CD4-positive, alpha-beta T cell treated with Interleukin-2 at 100 ng/mL for 4 hours (primary cell): ENCODE measurements at regions not wholly inside any gene's neighbourhood (a gene's known extent, or its start where the extent isn't known, plus 50 kb on each side); places are given as distances from the start of the nearest gene placed in this dataset.
"Not testable (repeated sequence)": the region's sequence is repeated elsewhere in the genome, so short reads cannot be mapped to it uniquely, and the experiment has no call there.

Experiments
- DNase-seq: peaks from one replicate; pipeline ENCODE4 v3.0.0-alpha.2; 2020; ENCODE audit warnings: low spot score

- DNase-seq = peak; percentile 60
Measured at GRCh38 chr14:106006043-106006442, 479.7 kb downstream of the TMEM121 start.

DNA sequence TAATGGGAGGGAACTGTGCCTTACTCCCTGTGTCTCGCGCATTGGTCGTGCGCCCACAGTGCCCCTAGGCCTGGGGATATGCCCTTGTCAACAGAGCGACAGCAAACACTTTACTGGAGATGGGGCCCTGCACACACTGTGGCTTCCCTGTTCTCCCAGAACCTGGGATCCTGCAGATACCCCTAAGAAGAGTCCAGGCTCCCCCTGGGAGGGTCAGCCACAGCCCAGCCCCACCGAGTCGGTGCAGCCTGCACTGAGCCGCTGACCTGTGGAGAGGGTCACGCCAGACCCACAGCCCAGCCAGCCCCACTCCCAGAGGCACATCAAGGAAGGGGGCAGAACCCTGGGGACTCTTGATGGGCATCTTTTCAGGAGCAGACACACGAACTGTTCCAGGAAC is 480.3 kb downstream of the TMEM121 start:
- not testable (repeated sequence) for DNase-seq

DNA sequence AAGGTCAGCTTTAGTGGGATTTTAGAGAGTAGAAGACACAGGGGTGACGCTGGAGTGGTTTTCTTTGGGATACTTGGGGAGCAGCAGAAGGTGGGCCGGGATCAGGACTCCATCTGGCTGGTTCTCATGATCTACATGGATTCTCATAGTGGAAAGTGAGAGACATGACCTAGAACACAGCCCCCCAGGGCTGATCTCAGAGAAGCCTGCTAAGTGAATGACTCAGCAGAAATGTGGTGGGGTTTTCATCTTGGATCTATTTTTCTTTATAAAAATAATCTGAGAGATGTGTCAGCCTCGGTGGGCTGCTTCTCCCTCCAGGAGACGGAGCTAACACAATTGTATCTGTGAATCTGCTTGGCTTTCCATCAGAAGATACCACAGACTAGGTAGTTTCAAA is 484.4 kb downstream of the TMEM121 start:
- no peak for DNase-seq

- DNase-seq = peak; percentile 74
Measured at GRCh38 chr14:106011631-106012360, 485.4 kb downstream of the TMEM121 start.

- not testable (repeated sequence) for DNase-seq
Measured at GRCh38 chr14:106012361-106012725, 486.0 kb downstream of the TMEM121 start.

DNA sequence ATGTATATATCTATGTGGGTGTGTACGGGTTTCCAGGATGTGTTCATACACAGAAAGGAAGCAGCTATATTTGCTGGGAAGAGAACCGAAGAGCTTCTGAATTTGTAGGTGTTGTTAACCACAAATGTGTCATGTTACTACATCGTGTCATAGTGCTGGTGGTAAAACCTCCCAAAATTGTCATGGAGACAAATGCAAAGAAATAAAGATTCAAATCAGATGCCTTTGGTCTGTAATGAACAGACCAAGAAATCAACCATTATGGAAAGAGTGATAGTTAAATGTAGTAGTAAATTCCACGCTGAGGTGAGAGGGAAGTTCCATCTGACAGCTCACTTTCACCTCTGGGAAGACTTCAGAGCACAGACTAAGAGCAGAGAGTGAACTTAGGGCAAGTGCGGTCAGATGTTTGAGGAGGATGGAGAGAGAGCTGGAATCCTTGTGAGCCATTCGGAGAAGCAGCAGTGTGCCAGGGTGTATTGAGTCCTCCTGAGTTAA is 487.5 kb downstream of the TMEM121 start:
- DNase-seq = peak; percentile 65

GRCh38 chr14:106017952-106018351 is 491.6 kb downstream of the TMEM121 start:
- DNase-seq = not testable (repeated sequence)

DNA sequence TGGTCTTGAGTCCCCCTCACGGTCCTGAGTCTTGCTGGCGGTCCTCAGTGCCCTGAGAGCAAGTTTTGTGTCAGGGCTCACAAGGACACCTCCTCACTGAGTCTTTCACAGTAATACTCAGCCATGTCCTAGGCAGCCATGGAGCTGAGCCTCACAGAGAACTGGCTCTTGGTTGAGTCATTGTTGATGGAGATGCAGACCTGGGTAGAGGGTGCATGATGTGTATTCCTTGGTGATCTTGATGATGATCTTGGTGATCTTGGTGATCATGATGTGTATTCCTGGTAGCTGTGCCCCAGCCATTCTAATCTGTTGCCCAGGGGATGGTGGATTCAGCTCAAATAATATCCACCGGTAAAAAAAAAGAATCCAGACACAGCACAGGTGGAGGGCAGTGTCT is 495.4 kb downstream of the TMEM121 start:
- DNase-seq = no peak

- not testable (repeated sequence) for DNase-seq
Measured at GRCh38 chr14:106022648-106023047, 496.3 kb downstream of the TMEM121 start.

- DNase-seq = no peak
Measured at GRCh38 chr14:106023411-106023810, 497.0 kb downstream of the TMEM121 start.

DNA sequence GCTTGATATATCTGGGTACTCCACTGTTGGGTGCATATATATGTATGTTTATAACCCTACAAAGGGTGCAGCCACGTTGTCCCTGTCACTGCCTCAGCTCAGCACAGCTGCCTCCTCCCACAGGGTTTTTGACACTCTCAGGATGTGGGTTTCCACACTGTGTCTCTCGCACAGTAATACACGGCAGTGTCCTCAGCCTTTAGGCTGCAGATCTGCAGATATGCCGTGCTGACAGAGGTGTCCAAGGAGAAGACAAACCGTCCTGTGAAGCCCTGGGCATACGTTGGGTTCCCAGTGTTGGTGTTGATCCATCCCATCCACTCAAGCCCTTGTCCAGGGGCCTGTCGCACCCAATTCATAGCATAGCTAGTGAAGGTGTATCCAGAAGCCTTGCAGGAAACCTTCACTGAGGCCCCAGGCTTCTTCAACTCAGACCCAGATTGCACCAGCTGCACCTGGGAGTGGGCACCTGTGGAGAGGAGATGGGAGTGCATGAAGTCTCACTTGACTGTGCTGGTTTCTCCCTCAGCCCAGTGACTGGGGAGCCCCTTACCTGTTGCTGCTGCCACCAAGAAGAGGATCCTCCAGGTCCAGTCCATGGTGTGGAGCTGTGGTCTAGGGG is 498.7 kb downstream of the TMEM121 start:
- peak; percentile 14 for DNase-seq

DNA sequence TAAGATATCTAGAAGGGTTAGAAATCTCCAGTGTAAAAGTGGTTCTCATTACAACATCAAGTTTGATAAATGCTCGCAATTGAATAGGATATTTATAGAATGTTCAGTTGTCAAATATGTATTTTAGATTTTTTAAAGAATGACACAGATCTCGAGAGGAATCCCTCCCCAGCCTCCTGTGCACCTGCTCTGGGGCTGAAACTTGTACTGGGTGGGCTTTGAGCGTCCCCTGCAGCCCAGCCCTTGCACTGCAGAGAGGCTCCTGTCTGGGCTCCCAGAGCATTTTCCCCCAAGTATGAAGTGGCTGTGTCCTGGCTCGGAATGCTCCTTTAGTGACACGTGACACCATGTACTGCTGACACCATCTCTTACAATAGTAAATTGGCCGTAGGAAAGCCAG is 499.6 kb downstream of the TMEM121 start:
- DNase-seq = no peak

DNA sequence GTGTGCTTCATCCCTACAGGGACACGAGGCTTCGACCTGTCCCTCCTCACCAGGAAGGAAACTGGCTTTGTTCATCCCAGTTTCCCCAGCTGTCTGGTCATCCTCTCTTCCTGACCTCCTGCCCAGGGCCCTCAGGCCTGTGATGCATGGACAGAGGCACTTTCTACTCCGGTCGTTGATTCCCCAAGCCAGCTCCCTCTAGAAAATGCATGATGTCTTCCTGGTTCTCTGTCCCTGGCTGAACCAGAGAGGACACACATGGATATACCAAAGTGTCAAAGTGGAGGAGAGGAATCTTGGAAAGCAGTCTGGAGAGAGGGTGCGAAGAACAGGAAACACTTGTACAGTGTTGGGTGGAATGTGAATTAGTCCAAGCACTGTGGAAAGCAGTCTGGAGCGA is 501.4 kb downstream of the TMEM121 start:
- not testable (repeated sequence) for DNase-seq

DNA sequence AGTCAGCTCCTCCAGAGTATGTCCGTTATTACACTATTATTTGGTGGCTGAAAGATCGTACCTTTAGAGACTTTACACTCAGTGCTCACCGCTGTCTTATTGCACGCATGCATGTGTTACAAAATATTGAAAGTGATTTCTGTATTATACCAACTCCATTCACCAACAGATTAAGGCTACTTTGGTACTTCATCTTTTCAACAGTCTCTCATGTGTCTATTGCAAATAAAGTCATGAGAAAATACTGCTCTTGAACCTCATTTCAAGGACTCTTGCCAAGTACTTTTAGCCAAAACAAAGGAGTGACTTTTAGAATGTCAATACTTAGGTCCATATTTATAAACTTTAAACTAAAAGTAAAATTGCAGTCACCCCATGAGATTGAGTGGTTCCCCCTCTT is 503.6 kb downstream of the TMEM121 start:
- no peak for DNase-seq

GRCh38 chr14:106037380-106037779 is 511.0 kb downstream of the TMEM121 start:
- no peak for DNase-seq

DNA sequence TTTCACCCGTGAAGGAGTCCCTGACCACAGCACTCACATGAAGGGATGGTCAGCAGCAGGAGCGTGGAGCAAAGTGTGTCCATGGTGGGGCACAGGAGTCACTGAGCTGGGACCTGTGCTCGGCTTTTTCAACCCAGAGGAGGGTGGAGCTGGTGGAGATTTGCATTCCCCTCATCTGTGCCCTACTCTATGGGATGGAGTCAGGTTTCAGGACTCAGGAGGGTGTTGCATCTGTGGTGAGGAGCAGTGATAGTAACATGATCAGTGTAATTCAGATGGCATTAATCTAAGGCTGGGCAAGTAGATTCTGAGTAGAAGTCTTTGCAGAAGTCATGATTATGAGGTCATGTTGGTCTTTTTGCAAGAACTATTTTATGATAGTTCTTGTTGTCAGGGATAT is 511.9 kb downstream of the TMEM121 start:
- no peak for DNase-seq

- DNase-seq = peak; percentile 54
Measured at GRCh38 chr14:106039400-106039799, 513.0 kb downstream of the TMEM121 start.

- no peak for DNase-seq
Measured at GRCh38 chr14:106044515-106044914, 518.1 kb downstream of the TMEM121 start.

- DNase-seq = peak; percentile 82
Measured at GRCh38 chr14:106044949-106045596, 518.7 kb downstream of the TMEM121 start.

GRCh38 chr14:106051796-106052195 is 525.4 kb downstream of the TMEM121 start:
- DNase-seq = no peak

- DNase-seq = no peak
Measured at GRCh38 chr14:106055289-106055688, 528.9 kb downstream of the TMEM121 start.

DNA sequence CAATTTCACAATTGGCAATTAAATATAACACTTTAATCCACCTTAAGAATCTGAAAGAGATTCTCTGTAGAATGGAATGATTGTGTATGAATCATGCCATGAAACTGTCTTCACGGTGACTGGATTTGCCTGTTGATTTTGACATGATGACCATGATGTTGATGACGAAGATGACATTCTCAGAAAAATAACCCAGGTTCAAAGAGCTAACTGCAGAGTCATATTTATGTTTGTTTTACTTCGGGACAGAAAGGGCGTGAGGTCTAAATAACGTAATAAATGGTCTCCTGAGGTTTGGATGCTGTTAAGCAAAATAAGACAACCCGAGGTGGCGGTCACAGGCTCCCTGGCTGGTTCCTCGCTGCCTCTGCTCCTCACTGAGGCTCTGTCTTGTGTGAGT is 532.0 kb downstream of the TMEM121 start:
- DNase-seq = no peak
